ENCODE measurements at regions not wholly inside any gene's neighbourhood (a gene's known extent, or its start where the extent isn't known, plus 50 kb on each side); places are given as distances from the start of the nearest gene placed in this dataset.

- no peak for TF ChIP-seq ZNF274 (IDR thresholded peaks at IDR 0.05; ENCODE audit: low read depth, low read length)
- TF ChIP-seq YY1 (IDR thresholded peaks at IDR 0.05; ENCODE audit: insufficient read depth, insufficient read length) = no peak
Measured at GRCh38 chr18:33803636-33804035, 225.6 kb downstream of the ASXL3 start.

All from NT2/D1 (cell line).